Thyroid gland (tissue), 4 donors: ENCODE measurements at regions not wholly inside any gene's neighbourhood (a gene's known extent, or its start where the extent isn't known, plus 50 kb on each side); places are given as distances from the start of the nearest gene placed in this dataset.

Experiments
- CTCF ChIP-seq, 6 experiments: fragments of 200-600 bp in 3 of 6; fragments of 450-650 bp in 3 of 6; sonication (generic) in 3 of 6; IDR thresholded peaks; one replicate each; pipeline ENCODE4 v1.5.1; 2016 to 2019; ENCODE audit warnings: antibody characterized with exemption in 6 of 6, mild to moderate bottlenecking in 2 of 6, inconsistent platforms in 1 of 6, moderate library complexity in 1 of 6
- POLR2A ChIP-seq, 2 donors: fragments of 450-650 bp; IDR thresholded peaks; one replicate each; pipeline ENCODE4 v1.6.1; 2017; ENCODE audit warnings: antibody characterized with exemption in 2 of 2, mild to moderate bottlenecking in 2 of 2, moderate library complexity in 1 of 2

- TF ChIP-seq CTCF (IDR thresholded peaks at IDR 0.05) (no peak), POLR2A (IDR thresholded peaks at IDR 0.05) (no peak)
These were observed 540.6 kb downstream of the RIT2 start for GRCh38 chr18:42574871-42575270.
